Occipital lobe (tissue), 1 donor: ENCODE measurements at regions not wholly inside any gene's neighbourhood (a gene's known extent, or its start where the extent isn't known, plus 50 kb on each side); places are given as distances from the start of the nearest gene placed in this dataset.
"Not testable (repeated sequence)": the region's sequence is repeated elsewhere in the genome, so short reads cannot be mapped to it uniquely, and the experiment has no call there.

ENCODE experiments used
- DNase-seq: peaks from one replicate; lab custom pipeline; 2025; lab: John Stamatoyannopoulos, UW

GRCh38 chr7:8314566-8314965, 52.6 kb upstream of the ICA1 start:
- DNase-seq, result no peak

GRCh38 chr7:8319115-8319514, 57.1 kb upstream of the ICA1 start:
- DNase-seq, result no peak

- DNase-seq, result no peak
These were observed 58.2 kb upstream of the ICA1 start for GRCh38 chr7:8320174-8320573.

DNA sequence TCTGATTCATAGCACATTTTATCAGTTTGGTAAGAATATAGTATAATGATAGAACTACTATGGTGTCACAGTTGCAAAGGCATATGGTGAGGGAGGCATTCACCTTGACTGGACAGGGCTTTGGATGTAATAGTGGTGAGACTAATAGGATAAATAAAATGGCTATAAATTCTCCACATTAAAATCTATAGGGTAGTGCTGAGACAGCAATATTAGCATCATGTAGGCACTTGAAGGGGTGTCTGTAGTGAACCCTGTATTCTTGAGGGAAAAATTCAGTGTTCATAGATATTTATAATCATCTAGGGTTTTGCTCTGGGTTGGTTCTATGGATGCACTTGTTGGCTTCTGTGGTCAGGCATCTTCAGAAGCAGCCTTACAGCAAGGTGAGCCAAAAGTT, 59.3 kb upstream of the ICA1 start:
- no peak for DNase-seq

- no peak for DNase-seq
These were observed 60.7 kb upstream of the ICA1 start for GRCh38 chr7:8322667-8323066.

GRCh38 chr7:8325067-8325466, 63.1 kb upstream of the ICA1 start:
- DNase-seq, result no peak

DNA sequence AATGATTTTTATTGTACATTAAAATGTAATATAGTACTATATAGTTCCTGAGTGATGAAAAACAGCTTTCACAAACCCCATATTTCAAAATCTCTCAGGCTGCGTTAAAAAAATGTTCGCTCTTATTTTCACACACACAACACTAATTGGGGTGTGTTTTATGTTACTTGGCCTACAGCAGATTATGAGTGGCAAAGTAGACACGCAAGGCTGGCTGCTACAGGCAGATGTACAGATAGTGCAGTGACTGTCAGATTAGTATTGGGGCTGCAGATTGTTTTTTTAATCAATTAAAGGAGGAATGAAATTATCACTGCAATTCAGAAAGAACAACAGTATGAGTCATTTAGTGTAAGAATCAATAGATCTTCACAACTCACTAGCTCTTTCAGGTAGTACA, 65.2 kb upstream of the ICA1 start:
- DNase-seq, result no peak

- no peak for DNase-seq
These were observed 76.2 kb upstream of the ICA1 start for GRCh38 chr7:8338206-8338605.

- DNase-seq, result no peak
These were observed 81.6 kb upstream of the ICA1 start for GRCh38 chr7:8343556-8343955.

- not testable (repeated sequence) for DNase-seq
These were observed 85.4 kb upstream of the ICA1 start for GRCh38 chr7:8347395-8347794.

DNA sequence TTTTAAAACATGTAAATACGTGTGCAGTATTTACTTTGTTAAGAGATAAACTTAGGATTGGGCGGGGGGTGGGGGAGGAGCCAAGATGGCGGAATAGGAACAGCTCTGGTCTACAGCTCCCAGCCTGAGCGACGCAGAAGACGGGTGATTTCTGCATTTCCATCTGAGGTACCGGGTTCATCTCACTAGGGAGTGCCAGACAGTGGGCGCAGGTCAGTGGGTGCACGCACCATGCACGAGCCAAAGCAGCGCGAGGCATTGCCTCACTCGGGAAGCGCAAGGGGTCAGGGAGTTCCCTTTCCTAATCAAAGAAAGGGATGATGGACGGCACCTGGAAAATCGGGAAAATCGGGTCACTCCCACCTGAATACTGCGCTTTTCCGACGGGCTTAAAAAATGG, 81.8 kb upstream of the NXPH1 start:
- DNase-seq, result not testable (repeated sequence)

DNA sequence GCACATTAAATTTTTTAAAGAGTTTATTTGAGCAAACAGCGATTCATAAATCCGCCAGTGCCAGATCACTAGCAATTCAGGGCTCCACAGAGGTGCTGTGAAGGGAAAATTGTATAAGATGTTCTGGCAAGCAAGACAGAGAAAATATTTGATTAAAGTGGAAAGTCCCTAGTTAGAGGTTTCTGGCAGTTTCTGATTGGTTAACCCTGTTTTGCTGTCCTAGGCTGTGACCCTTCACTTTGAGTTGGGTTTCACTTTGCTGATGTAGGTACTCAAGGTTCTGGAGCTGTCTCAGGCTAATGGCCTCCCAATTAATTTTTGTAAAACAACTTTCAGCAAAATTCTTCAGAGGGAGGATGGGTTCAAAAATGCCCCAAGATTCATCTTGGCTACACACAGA, 79.4 kb upstream of the NXPH1 start:
- DNase-seq, result no peak

GRCh38 chr7:8354503-8354902, 78.9 kb upstream of the NXPH1 start:
- no peak for DNase-seq

- no peak for DNase-seq
These were observed 77.3 kb upstream of the NXPH1 start for GRCh38 chr7:8356071-8356470.

DNA sequence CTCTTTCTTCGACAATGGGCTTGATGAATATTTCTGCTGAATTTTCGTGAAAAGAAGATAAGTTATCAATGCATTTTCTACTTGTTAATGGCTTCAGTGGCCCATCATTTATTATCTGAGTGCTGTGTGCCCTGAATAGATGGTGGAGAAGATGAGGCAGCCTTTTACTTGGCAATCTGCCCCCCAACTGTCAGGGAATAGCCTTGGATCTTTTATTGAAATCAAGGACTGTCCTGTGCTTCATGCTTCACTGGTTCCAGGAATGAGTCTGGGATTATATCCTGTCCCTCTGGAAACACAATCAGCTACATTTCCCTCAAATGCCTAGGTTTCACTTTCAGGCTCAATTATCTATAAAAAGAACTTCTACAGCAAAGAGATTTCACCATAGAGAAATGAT, 75.9 kb upstream of the NXPH1 start:
- DNase-seq, result no peak

DNA sequence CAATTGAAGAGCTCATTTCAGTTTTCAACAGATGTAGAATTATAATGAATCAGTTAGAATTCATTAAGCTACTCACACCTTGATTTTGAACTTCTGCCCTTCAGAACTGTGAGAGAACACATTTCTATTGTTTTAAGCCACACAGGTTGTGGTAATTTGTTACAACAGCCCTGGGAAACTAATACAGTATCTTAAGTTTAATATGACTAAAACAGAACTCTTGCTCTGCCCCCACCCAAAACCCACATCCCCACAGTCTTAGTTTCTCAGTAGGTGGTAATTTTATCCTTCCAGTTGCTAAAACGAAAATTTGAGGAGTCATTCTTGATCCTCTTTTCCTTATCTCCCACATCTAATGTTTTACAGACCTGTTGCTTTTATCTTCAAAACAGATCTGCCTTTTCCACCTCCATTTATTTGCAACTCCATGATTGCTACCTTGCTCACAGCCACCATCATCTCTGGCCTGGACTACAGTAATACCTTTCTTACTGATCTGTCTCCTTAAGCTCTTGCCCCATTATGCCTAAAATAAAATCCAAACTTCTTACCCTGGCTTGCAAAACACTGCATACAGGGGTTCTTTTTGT, 72.8 kb upstream of the NXPH1 start:
- no peak for DNase-seq

- DNase-seq, result no peak
These were observed 70.6 kb upstream of the NXPH1 start for GRCh38 chr7:8362723-8363369.

GRCh38 chr7:8363407-8364015, 69.9 kb upstream of the NXPH1 start:
- no peak for DNase-seq

DNA sequence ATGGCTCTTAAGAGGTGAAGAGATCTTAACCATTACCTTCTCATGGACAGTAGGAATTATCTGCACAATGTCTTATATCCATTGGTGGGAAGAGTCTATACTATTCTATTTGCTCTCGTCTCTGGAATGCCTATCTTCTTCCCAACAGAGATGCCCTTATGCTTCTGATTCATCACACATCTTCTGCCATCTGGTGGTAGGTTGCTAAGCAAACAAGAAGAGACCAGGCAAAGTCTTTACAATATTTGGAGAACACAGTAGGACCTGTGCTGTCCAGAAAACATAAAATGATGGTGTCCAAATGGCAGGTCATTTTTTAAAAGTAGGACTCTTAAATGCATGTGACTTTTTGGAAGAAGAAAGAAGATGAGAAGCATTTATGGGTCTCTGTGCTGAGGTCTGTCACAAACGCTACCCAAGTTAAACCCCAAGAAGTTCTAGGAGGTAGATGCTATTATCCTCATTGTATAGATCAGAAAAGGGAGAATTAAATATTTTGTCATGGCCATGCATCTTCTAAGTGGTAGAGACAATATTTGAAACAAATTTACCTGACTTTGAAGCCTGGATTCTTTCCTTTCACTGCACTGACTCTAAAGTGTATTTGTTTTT, 67.8 kb upstream of the NXPH1 start:
- no peak for DNase-seq

- not testable (repeated sequence) for DNase-seq
These were observed 65.4 kb upstream of the NXPH1 start for GRCh38 chr7:8368007-8368406.

- no peak for DNase-seq
These were observed 61.7 kb upstream of the NXPH1 start for GRCh38 chr7:8371742-8372141.

DNA sequence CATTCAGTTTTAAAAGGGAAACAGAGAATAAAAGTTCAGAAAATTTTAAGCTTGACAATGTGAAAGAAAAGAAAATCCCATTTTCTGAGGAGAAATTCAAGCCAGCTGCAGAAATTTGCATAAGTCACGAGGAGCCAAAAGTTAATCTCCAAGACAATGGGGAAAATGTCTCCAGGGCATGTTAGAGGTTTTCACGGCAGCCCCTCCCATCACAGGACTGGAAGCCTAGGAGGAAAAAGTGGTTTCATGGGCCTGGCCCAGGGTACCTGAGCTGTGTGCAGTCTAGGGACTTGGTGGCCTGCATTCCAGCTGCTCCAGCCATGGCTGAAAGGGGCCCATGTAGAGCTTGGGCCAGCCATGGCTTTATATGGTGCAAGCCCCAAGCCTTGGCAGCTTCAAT, 59.6 kb upstream of the NXPH1 start:
- DNase-seq, result no peak
